GM12878 (cell line): ENCODE measurements at regions not wholly inside any gene's neighbourhood (a gene's known extent, or its start where the extent isn't known, plus 50 kb on each side); places are given as distances from the start of the nearest gene placed in this dataset.
"Not testable (repeated sequence)": the region's sequence is repeated elsewhere in the genome, so short reads cannot be mapped to it uniquely, and the experiment has no call there.

Source experiments
- ATAC-seq: fragments of 200-7000 bp; cut with Tn5 transposase; 3 replicates; pipeline ENCODE4 v1.9.1; 2020; ENCODE audit warnings: mild to moderate bottlenecking, moderate library complexity
- BruUV-seq: library from RNA; stranded (reverse); fragments of 400-500 nt; replicated peaks from 2 replicates; lab custom pipeline; 2021; lab: Mats Ljungman, UMichigan
- CTCF ChIA-PET: fragments of 300-600 bp; sonication (Branson Sonifier 250); formaldehyde crosslinking; extraction: SDS; loops from one replicate; lab custom pipeline; 2021; ENCODE audit warnings: inconsistent platforms; lab: Yijun Ruan, JAX
- POLR2A ChIA-PET: fragments of 350-600 bp; formaldehyde crosslinking; extraction: SDS; loops from one replicate; lab custom pipeline; 2021; ENCODE audit warnings: inconsistent platforms; lab: Charles Lee
- RAD21 ChIA-PET: fragments of 300-600 bp; sonication (Branson Sonifier 250); formaldehyde crosslinking; loops from one replicate; lab custom pipeline; 2023; ENCODE audit warnings: antibody characterized with exemption; ENCODE audit not compliant: unreplicated experiment; lab: Charles Lee
- SMC1A ChIA-PET: fragments of 300-600 bp; sonication (Branson Sonifier 250); formaldehyde crosslinking; loops from one replicate; lab custom pipeline; 2023; ENCODE audit not compliant: unreplicated experiment, uncharacterized antibody; lab: Charles Lee
- DNase-seq: peaks from one replicate; pipeline ENCODE4 v3.0.0-alpha.2; 2011; ENCODE audit warnings: low read depth, low spot score
- FAIRE-seq: peaks from 3 replicates; lab custom pipeline; 2011; peaks lifted over from hg19 to GRCh38; lab: Jason Lieb, UNC
- H2AFZ ChIP-seq: 2 replicates; pipeline ENCODE4 v1.6.0; 2011; ENCODE audit warnings: low read depth, low read length, control low read depth; ENCODE audit not compliant: control insufficient read depth
- H3K27ac ChIP-seq: 2 replicates; pipeline ENCODE4 v1.5.1; 2011; ENCODE audit warnings: control low read depth; ENCODE audit not compliant: control insufficient read depth, insufficient read depth
- H3K27me3 ChIP-seq, 2 experiments: replicated peaks in 1 of 2; 2 replicates each; pipeline versions ENCODE4 v1.6.0 to v1.6.1; 2011; ENCODE audit warnings: low read length in 1 of 2; ENCODE audit not compliant: control insufficient read depth in 2 of 2, insufficient read depth in 2 of 2
- H3K36me3 ChIP-seq, 2 experiments: 2 replicates each; pipeline ENCODE4 v1.5.1; 2011; ENCODE audit warnings: low read length in 1 of 2; ENCODE audit not compliant: control insufficient read depth in 2 of 2, insufficient read depth in 2 of 2
- H3K4me1 ChIP-seq: 2 replicates; pipeline ENCODE4 v1.6.1; 2011; ENCODE audit warnings: mild to moderate bottlenecking, low read length, moderate library complexity, mixed read lengths; ENCODE audit not compliant: control insufficient read depth, insufficient read depth
- H3K4me2 ChIP-seq: 2 replicates; pipeline ENCODE4 v1.6.0; 2011; ENCODE audit warnings: control low read depth; ENCODE audit not compliant: control insufficient read depth, insufficient read depth
- H3K4me3 ChIP-seq: fragments of 200-600 bp; sonication (generic); 2 replicates; pipeline ENCODE4 v1.5.1; 2016
- H3K79me2 ChIP-seq: 2 replicates; pipeline ENCODE4 v1.6.0; 2011; ENCODE audit warnings: low read length; ENCODE audit not compliant: control insufficient read depth, insufficient read depth
- H3K9ac ChIP-seq: 2 replicates; pipeline ENCODE4 v1.8.0; 2011; ENCODE audit warnings: low read length, control low read depth, mixed read lengths; ENCODE audit not compliant: control insufficient read depth, insufficient read depth
- H3K9me3 ChIP-seq: replicated peaks from 3 replicates; pipeline ENCODE4 v1.5.1; 2011; ENCODE audit warnings: mild to moderate bottlenecking, low read length; ENCODE audit not compliant: control insufficient read depth, insufficient read depth
- H4K20me1 ChIP-seq: 2 replicates; pipeline ENCODE4 v1.6.0; 2011; ENCODE audit not compliant: control insufficient read depth, insufficient read depth
- CBX5 ChIP-seq: sonication (generic); IDR thresholded peaks from 2 replicates; pipeline ENCODE4 v1.6.1; 2016; ENCODE audit warnings: low read depth, moderate library complexity, mild to moderate bottlenecking, inconsistent platforms
- FOS ChIP-seq: IDR thresholded peaks from 3 replicates; pipeline ENCODE4 v1.6.1; 2011; ENCODE audit warnings: borderline replicate concordance; ENCODE audit not compliant: insufficient read length; ENCODE audit errors: extremely low read depth
- NFYA ChIP-seq: IDR thresholded peaks from 2 replicates; pipeline ENCODE4 v1.6.1; 2011; ENCODE audit warnings: low read depth, mild to moderate bottlenecking, low read length, improper control_type of control experiment, borderline replicate concordance
- RUNX3 ChIP-seq: IDR thresholded peaks from 2 replicates; pipeline ENCODE4 v1.6.1; 2012; ENCODE audit warnings: low read length, inconsistent platforms
- YBX1 ChIP-seq: fragments of 450-650 bp; IDR thresholded peaks from 2 replicates; pipeline ENCODE4 v1.6.1; 2016; ENCODE audit warnings: antibody characterized with exemption
- WGBS: methylation state at CpG from one replicate; pipeline ENCODE4 v1.1.6; 2016; ENCODE audit warnings: low lambda C conversion rate; ENCODE audit not compliant: insufficient replicate concordance, insufficient coverage; ENCODE audit errors: missing lambda C conversion rate; 5-methylcytosine and 5-hydroxymethylcytosine counted together
- in situ Hi-C: fragments of 300-500 bp; cut with MboI; formaldehyde crosslinking; loops from 9 replicates; pipeline ENCODE4 v1.14.3; 2018; ENCODE audit warnings: mixed read lengths
- intact Hi-C: fragments of 100-400 bp; cut with micrococcal nuclease; formaldehyde crosslinking; loops from one replicate; pipeline ENCODE4 v1.14.2; 2022; ENCODE audit not compliant: unreplicated experiment
- TF ChIP-seq, protein P1 (sequence below): fragments of 450-650 bp; formaldehyde crosslinking; IDR thresholded peaks from 2 replicates; pipeline ENCODE4 v1.5.0; 2022; ENCODE audit warnings: mild to moderate bottlenecking, missing genetic modification characterization
- TF ChIP-seq, protein P2 (sequence below): fragments of 450-650 bp; IDR thresholded peaks from 2 replicates; pipeline ENCODE4 v1.6.1; 2017; ENCODE audit warnings: mild to moderate bottlenecking, low read depth, inconsistent platforms; ENCODE audit not compliant: poor library complexity, severe bottlenecking
- TF ChIP-seq, protein P3 (sequence below): IDR thresholded peaks from 2 replicates; pipeline ENCODE4 v1.6.1; 2012; ENCODE audit warnings: low read length, inconsistent platforms

DNA sequence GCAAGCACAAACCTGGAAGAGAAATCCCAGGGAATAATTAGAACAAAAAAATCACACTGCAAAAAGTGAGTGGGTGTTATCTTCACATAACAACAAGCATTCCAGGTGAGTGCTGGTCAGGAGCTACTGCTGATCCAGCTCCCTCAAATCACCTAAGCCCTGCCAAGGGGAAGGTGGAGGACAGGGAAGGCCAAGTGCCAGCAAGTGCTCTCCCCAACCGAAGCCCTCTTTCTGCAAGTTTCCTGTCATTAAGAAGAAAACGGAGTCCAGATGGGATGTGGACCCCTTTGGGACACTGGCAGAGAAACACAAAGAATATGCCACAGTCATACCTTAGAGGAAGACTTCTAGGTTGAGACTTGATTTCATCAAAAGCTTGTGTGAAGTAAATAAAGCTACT is 933.0 kb upstream of the ZNF722 start (continued):
- TF ChIP-seq YBX1, result no peak
- TF ChIP-seq, protein P1, sequence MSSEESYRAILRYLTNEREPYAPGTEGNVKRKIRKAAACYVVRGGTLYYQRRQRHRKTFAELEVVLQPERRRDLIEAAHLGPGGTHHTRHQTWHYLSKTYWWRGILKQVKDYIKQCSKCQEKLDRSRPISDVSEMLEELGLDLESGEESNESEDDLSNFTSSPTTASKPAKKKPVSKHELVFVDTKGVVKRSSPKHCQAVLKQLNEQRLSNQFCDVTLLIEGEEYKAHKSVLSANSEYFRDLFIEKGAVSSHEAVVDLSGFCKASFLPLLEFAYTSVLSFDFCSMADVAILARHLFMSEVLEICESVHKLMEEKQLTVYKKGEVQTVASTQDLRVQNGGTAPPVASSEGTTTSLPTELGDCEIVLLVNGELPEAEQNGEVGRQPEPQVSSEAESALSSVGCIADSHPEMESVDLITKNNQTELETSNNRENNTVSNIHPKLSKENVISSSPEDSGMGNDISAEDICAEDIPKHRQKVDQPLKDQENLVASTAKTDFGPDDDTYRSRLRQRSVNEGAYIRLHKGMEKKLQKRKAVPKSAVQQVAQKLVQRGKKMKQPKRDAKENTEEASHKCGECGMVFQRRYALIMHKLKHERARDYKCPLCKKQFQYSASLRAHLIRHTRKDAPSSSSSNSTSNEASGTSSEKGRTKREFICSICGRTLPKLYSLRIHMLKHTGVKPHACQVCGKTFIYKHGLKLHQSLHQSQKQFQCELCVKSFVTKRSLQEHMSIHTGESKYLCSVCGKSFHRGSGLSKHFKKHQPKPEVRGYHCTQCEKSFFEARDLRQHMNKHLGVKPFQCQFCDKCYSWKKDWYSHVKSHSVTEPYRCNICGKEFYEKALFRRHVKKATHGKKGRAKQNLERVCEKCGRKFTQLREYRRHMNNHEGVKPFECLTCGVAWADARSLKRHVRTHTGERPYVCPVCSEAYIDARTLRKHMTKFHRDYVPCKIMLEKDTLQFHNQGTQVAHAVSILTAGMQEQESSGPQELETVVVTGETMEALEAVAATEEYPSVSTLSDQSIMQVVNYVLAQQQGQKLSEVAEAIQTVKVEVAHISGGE (CRISPR knock-in tag), result no peak
- TF ChIP-seq CBX5, result no peak
- TF ChIP-seq, protein P2, sequence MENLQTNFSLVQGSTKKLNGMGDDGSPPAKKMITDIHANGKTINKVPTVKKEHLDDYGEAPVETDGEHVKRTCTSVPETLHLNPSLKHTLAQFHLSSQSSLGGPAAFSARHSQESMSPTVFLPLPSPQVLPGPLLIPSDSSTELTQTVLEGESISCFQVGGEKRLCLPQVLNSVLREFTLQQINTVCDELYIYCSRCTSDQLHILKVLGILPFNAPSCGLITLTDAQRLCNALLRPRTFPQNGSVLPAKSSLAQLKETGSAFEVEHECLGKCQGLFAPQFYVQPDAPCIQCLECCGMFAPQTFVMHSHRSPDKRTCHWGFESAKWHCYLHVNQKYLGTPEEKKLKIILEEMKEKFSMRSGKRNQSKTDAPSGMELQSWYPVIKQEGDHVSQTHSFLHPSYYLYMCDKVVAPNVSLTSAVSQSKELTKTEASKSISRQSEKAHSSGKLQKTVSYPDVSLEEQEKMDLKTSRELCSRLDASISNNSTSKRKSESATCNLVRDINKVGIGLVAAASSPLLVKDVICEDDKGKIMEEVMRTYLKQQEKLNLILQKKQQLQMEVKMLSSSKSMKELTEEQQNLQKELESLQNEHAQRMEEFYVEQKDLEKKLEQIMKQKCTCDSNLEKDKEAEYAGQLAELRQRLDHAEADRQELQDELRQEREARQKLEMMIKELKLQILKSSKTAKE, result no peak
- no peak for TF ChIP-seq NFYA
- TF ChIP-seq, protein P3, sequence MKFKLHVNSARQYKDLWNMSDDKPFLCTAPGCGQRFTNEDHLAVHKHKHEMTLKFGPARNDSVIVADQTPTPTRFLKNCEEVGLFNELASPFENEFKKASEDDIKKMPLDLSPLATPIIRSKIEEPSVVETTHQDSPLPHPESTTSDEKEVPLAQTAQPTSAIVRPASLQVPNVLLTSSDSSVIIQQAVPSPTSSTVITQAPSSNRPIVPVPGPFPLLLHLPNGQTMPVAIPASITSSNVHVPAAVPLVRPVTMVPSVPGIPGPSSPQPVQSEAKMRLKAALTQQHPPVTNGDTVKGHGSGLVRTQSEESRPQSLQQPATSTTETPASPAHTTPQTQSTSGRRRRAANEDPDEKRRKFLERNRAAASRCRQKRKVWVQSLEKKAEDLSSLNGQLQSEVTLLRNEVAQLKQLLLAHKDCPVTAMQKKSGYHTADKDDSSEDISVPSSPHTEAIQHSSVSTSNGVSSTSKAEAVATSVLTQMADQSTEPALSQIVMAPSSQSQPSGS, result no peak
- TF ChIP-seq FOS, result no peak
- TF ChIP-seq RUNX3, result no peak

DNA sequence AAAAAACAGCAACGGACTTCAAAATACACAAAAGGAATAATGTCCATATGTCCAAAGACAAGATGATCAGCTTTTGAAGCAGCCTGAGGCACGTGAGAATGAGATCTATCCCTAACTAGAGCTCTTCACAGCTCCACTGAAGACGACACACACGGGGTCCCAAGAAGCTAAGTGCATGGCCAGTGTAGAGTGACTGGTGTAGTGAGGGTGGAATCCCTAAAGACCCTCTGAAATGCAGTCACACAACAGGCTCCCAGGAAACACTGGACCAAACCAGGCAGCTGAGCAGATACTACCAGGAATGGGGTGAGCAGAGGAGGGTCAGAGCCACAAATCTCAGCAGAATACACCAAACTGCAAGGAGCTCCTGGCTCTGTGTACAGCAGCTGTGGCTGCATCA is 932.4 kb upstream of the ZNF722 start:
- WGBS, result 2% methylated on average over 4 of the region's 4 CpGs
- in situ Hi-C loops, result not testable (repeated sequence)

More for the DNA sequence above, 932.4 kb upstream of the ZNF722 start:
- RAD21 ChIA-PET, H3K9me3 ChIP-seq, H3K9ac ChIP-seq, H3K4me1 ChIP-seq, H3K4me2 ChIP-seq, DNase-seq, SMC1A ChIA-PET, H2AFZ ChIP-seq, H3K36me3 ChIP-seq, CTCF ChIA-PET, H3K4me3 ChIP-seq, H4K20me1 ChIP-seq, POLR2A ChIA-PET, BruUV-seq, H3K27ac ChIP-seq, H3K27me3 ChIP-seq, intact Hi-C loops, ATAC-seq, FAIRE-seq, H3K79me2 ChIP-seq: not testable (repeated sequence)
